ENCODE measurements at regions not wholly inside any gene's neighbourhood (a gene's known extent, or its start where the extent isn't known, plus 50 kb on each side); places are given as distances from the start of the nearest gene placed in this dataset.
A peak's percentile ranks its signal among the peaks of the same experiment; 100 is the strongest.

DNA sequence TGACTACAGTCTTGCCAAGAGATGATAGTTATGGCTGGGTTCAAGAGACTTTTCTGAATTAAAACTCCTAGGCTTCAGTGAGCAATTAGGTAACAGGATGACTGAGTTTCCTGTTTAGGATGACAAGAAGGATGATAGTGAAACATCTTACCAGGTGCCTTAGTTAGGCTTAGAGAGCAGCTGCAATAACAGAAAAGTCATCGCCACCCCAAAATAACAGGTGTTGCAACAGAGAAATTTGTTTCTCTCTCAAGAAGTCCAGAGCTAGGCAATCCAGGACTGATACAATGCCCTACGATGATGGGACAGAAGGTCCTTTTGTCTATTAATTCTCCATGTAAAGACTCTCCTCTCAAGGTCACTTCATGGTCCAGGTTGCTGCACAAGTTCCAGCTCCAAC is 361.8 kb downstream of the CAAP1 start:
- TF ChIP-seq EGR1 (IDR thresholded peaks at IDR 0.05) (no peak), ZBTB7A (IDR thresholded peaks at IDR 0.05; ENCODE audit: low read depth) (no peak), CREB1 (IDR thresholded peaks at IDR 0.05; ENCODE audit: low read depth) (no peak), CEBPB (IDR thresholded peaks at IDR 0.05) (no peak), YY1 (IDR thresholded peaks at IDR 0.05; ENCODE audit: low read depth) (no peak), EP300 (IDR thresholded peaks at IDR 0.05; ENCODE audit: borderline replicate concordance) (no peak), TAF1 (IDR thresholded peaks at IDR 0.05; ENCODE audit: low read depth) (no peak), NFIC (IDR thresholded peaks at IDR 0.05) (no peak), FOXM1 (IDR thresholded peaks at IDR 0.05; ENCODE audit: borderline replicate concordance, low read depth) (no peak)
- TF ChIP-seq, protein P1, sequence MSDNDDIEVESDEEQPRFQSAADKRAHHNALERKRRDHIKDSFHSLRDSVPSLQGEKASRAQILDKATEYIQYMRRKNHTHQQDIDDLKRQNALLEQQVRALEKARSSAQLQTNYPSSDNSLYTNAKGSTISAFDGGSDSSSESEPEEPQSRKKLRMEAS (IDR thresholded peaks at IDR 0.05) = no peak
- TF ChIP-seq, protein P2, sequence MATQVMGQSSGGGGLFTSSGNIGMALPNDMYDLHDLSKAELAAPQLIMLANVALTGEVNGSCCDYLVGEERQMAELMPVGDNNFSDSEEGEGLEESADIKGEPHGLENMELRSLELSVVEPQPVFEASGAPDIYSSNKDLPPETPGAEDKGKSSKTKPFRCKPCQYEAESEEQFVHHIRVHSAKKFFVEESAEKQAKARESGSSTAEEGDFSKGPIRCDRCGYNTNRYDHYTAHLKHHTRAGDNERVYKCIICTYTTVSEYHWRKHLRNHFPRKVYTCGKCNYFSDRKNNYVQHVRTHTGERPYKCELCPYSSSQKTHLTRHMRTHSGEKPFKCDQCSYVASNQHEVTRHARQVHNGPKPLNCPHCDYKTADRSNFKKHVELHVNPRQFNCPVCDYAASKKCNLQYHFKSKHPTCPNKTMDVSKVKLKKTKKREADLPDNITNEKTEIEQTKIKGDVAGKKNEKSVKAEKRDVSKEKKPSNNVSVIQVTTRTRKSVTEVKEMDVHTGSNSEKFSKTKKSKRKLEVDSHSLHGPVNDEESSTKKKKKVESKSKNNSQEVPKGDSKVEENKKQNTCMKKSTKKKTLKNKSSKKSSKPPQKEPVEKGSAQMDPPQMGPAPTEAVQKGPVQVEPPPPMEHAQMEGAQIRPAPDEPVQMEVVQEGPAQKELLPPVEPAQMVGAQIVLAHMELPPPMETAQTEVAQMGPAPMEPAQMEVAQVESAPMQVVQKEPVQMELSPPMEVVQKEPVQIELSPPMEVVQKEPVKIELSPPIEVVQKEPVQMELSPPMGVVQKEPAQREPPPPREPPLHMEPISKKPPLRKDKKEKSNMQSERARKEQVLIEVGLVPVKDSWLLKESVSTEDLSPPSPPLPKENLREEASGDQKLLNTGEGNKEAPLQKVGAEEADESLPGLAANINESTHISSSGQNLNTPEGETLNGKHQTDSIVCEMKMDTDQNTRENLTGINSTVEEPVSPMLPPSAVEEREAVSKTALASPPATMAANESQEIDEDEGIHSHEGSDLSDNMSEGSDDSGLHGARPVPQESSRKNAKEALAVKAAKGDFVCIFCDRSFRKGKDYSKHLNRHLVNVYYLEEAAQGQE (IDR thresholded peaks at IDR 0.05; ENCODE audit: low read depth) = no peak
- TF ChIP-seq, protein P3, sequence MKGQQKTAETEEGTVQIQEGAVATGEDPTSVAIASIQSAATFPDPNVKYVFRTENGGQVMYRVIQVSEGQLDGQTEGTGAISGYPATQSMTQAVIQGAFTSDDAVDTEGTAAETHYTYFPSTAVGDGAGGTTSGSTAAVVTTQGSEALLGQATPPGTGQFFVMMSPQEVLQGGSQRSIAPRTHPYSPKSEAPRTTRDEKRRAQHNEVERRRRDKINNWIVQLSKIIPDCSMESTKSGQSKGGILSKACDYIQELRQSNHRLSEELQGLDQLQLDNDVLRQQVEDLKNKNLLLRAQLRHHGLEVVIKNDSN (IDR thresholded peaks at IDR 0.05) = no peak

DNA sequence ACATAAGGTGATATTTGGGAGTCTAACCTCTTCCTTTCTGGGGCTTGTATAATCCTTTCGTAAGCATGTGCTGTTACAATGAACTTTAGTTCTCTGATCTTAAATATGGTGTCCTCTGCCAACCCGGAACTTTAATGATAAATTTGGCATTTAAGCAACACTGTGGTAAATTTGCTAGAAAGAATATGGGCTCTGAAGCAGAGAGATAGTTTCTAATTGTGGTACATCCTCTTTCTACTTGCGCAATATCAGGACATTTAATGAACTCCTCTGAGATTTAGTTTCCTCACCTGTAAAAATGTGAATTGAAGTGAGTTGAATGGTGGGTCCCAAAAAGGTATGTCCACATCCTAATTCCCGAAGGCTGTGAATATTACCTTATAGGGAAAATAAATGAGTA is 364.7 kb downstream of the CAAP1 start:
- TF ChIP-seq, protein P2 (IDR thresholded peaks at IDR 0.05; ENCODE audit: low read depth) = no peak
- TF ChIP-seq CEBPB (IDR thresholded peaks at IDR 0.05) = no peak
- no peak for TF ChIP-seq YY1 (IDR thresholded peaks at IDR 0.05; ENCODE audit: low read depth)
- no peak for TF ChIP-seq TAF1 (IDR thresholded peaks at IDR 0.05; ENCODE audit: low read depth)
- no peak for TF ChIP-seq EP300 (IDR thresholded peaks at IDR 0.05; ENCODE audit: borderline replicate concordance)
- TF ChIP-seq TCF12 (IDR thresholded peaks at IDR 0.05; ENCODE audit: low read depth) = no peak
- TF ChIP-seq CREB1 (IDR thresholded peaks at IDR 0.05; ENCODE audit: low read depth) = no peak
- TF ChIP-seq TEAD4 (IDR thresholded peaks at IDR 0.05) = no peak
- TF ChIP-seq FOXM1 (IDR thresholded peaks at IDR 0.05; ENCODE audit: borderline replicate concordance, low read depth) = no peak
- no peak for TF ChIP-seq RAD21 (IDR thresholded peaks at IDR 0.05; ENCODE audit: low read depth)
- no peak for TF ChIP-seq NFIC (IDR thresholded peaks at IDR 0.05)
- TF ChIP-seq EGR1 (IDR thresholded peaks at IDR 0.05) = no peak
- TF ChIP-seq, protein P3 (IDR thresholded peaks at IDR 0.05) = no peak

DNA sequence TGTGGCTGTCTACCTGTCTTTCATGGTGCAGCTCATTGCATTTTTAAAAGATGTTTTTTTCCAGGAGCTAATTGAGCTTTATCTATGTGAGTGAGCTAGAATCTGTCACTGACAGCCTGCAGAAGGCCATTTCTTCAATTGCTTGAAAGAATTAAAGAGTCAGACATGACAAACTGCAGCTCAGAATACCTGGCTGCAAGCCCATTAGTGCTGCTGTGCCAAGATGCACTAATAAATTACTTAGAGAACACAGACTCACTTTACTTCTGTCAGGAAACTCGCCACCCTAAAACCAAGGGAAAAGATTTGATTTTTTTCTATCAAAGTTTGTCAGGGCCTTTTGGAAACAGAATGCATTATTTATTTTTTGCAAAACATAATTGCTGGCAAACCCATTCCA is 368.3 kb downstream of the CAAP1 start:
- TF ChIP-seq YY1 (IDR thresholded peaks at IDR 0.05; ENCODE audit: low read depth) = no peak
- TF ChIP-seq NFIC (IDR thresholded peaks at IDR 0.05) = peak; percentile 65
- TF ChIP-seq EP300 (IDR thresholded peaks at IDR 0.05; ENCODE audit: borderline replicate concordance) = no peak
- no peak for TF ChIP-seq EGR1 (IDR thresholded peaks at IDR 0.05)
- no peak for TF ChIP-seq ZBTB7A (IDR thresholded peaks at IDR 0.05; ENCODE audit: low read depth)

DNA sequence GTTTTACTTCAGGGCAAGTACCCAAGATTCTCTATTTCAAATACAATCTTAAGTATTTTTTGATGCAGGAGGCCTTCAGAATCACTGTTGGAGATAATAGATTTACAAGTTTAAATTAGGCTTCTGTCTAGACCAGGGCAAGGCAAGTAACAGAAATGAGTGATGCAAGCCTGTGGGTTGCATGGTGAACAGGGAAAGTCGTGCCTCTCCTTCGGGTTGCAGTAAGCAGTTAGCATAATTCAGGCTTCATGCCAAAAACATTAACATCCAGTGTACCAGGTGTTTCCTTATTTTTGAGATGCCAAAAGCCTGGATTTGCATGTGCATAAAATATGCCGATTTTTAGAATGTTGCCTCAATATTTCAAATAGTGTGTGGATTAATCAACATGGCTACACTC is 369.0 kb downstream of the CAAP1 start:
- TF ChIP-seq CREB1 (IDR thresholded peaks at IDR 0.05; ENCODE audit: low read depth) (no peak), FOXM1 (IDR thresholded peaks at IDR 0.05; ENCODE audit: borderline replicate concordance, low read depth) (no peak), TAF1 (IDR thresholded peaks at IDR 0.05; ENCODE audit: low read depth) (no peak), YY1 (IDR thresholded peaks at IDR 0.05; ENCODE audit: low read depth) (no peak), TEAD4 (IDR thresholded peaks at IDR 0.05) (no peak), EP300 (IDR thresholded peaks at IDR 0.05; ENCODE audit: borderline replicate concordance) (no peak), TCF12 (IDR thresholded peaks at IDR 0.05; ENCODE audit: low read depth) (no peak), RAD21 (IDR thresholded peaks at IDR 0.05; ENCODE audit: low read depth) (no peak), NFIC (IDR thresholded peaks at IDR 0.05) (no peak), CEBPB (IDR thresholded peaks at IDR 0.05) (no peak), EGR1 (IDR thresholded peaks at IDR 0.05) (no peak), ZBTB7A (IDR thresholded peaks at IDR 0.05; ENCODE audit: low read depth) (no peak)
- TF ChIP-seq, protein P2 (IDR thresholded peaks at IDR 0.05; ENCODE audit: low read depth) = no peak
- TF ChIP-seq, protein P3 (IDR thresholded peaks at IDR 0.05) = no peak
- TF ChIP-seq, protein P1 (IDR thresholded peaks at IDR 0.05) = no peak

Measured in Ishikawa (cell line).